DMS79 (cell line): ENCODE measurements at regions not wholly inside any gene's neighbourhood (a gene's known extent, or its start where the extent isn't known, plus 50 kb on each side); places are given as distances from the start of the nearest gene placed in this dataset.

Experiments
- DNase-seq: peaks from one replicate; lab custom pipeline; 2025; lab: John Stamatoyannopoulos, UW

GRCh38 chr18:60664736-60665135, 292.2 kb upstream of the MC4R start:
- DNase-seq = no peak

GRCh38 chr18:60667016-60667415, 294.4 kb upstream of the MC4R start:
- no peak for DNase-seq

GRCh38 chr18:60668583-60668982, 296.0 kb upstream of the MC4R start:
- no peak for DNase-seq

- DNase-seq = no peak
These were observed 297.4 kb upstream of the MC4R start for GRCh38 chr18:60669938-60670337.

GRCh38 chr18:60671021-60671420, 298.4 kb upstream of the MC4R start:
- DNase-seq = no peak

- DNase-seq = no peak
These were observed 302.6 kb upstream of the MC4R start for GRCh38 chr18:60675126-60675525.

GRCh38 chr18:60675801-60676200, 303.2 kb upstream of the MC4R start:
- no peak for DNase-seq

GRCh38 chr18:60676815-60677214, 304.2 kb upstream of the MC4R start:
- DNase-seq = no peak

GRCh38 chr18:60684843-60685513, 312.4 kb upstream of the MC4R start:
- no peak for DNase-seq

GRCh38 chr18:60686142-60686541, 313.6 kb upstream of the MC4R start:
- DNase-seq = no peak

- DNase-seq = no peak
These were observed 318.5 kb upstream of the MC4R start for GRCh38 chr18:60691061-60691460.

- no peak for DNase-seq
These were observed 320.9 kb upstream of the MC4R start for GRCh38 chr18:60693426-60693825.

- no peak for DNase-seq
These were observed 326.3 kb upstream of the MC4R start for GRCh38 chr18:60698901-60699300.

- DNase-seq = no peak
These were observed 350.2 kb upstream of the MC4R start for GRCh38 chr18:60722742-60723141.

GRCh38 chr18:60732143-60732542, 359.6 kb upstream of the MC4R start:
- DNase-seq = no peak

GRCh38 chr18:60739212-60739611, 366.6 kb upstream of the MC4R start:
- DNase-seq = no peak

- DNase-seq = no peak
These were observed 367.7 kb upstream of the MC4R start for GRCh38 chr18:60740313-60740712.

- no peak for DNase-seq
These were observed 373.9 kb upstream of the MC4R start for GRCh38 chr18:60746491-60746890.

GRCh38 chr18:60746919-60747318, 374.3 kb upstream of the MC4R start:
- DNase-seq = no peak

GRCh38 chr18:60753753-60754152, 381.2 kb upstream of the MC4R start:
- no peak for DNase-seq

- no peak for DNase-seq
These were observed 381.9 kb upstream of the MC4R start for GRCh38 chr18:60754413-60755009.

GRCh38 chr18:60755134-60755533, 382.6 kb upstream of the MC4R start:
- no peak for DNase-seq

GRCh38 chr18:60775978-60776377, 403.4 kb upstream of the MC4R start:
- no peak for DNase-seq

GRCh38 chr18:60784161-60784560, 411.6 kb upstream of the MC4R start:
- no peak for DNase-seq
